HG02943 (cell line): ENCODE measurements at regions not wholly inside any gene's neighbourhood (a gene's known extent, or its start where the extent isn't known, plus 50 kb on each side); places are given as distances from the start of the nearest gene placed in this dataset.
"Not testable (repeated sequence)": the region's sequence is repeated elsewhere in the genome, so short reads cannot be mapped to it uniquely, and the experiment has no call there.

Experiments
- ATAC-seq: cut with Tn5 transposase; IDR thresholded peaks from one replicate; pipeline ENCODE4 v1.9.1; 2021; ENCODE audit warnings: mild to moderate bottlenecking, low read depth, moderate library complexity; ENCODE audit not compliant: unreplicated experiment

GRCh38 chr3:88282528-88283241 is 132.9 kb downstream of the C3orf38 start:
- no peak for ATAC-seq

DNA sequence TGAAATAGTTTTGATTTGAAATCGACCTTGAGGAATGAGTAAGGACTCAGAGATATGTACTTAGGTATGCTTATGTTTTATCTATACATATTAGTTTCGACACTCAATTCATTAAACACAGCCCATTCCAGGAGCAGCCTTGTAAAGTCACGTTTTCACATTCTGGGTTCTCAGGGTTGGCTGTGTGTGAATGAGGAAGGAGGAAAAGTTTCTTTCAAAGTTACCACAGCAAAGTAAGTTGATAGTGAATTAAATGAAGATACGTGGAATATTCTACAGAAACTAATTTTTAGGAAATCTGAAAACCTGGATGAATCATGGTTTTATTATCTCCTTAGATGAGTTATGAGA is 133.5 kb downstream of the C3orf38 start:
- ATAC-seq = no peak

GRCh38 chr3:88291486-88291885 is 141.7 kb downstream of the C3orf38 start:
- no peak for ATAC-seq

DNA sequence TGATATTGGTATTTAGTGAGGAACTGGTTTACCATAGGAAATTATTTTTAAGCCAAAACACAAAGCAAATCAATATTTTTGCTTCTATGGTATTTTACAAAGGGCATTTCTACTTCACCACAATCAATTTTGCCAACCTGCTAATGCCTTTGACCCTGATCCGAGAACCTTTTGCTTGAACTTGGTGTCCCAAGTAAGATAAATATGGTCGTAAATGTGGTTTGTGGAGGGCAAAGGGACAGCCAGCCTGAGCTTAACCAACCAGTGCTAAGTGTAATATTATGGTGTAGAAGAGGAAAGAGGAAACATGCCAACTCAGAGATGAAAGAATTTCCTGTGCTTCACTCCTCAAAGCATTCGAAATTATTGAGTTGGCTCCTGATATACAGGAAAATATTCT is 148.4 kb downstream of the C3orf38 start:
- no peak for ATAC-seq

GRCh38 chr3:88301273-88301995 is 151.7 kb downstream of the C3orf38 start:
- no peak for ATAC-seq

DNA sequence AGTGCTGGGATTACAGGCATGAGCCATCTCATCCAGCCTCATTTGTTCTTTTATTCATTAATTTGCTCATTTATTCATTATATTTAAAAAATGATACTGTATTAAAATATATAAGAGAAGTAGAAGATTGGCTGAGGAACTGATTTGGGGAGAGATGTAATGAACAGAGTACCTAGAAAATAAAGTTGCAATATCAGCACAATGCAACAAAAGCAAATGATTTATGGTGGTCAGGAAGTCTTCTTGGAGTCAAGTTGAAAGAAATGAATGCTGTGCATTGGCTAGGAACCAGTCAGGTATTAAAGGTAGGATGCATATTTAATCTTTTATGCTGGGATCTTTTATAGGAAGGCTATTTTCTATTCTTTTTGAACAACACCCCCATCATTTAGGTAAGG is 152.2 kb downstream of the C3orf38 start:
- ATAC-seq = no peak

DNA sequence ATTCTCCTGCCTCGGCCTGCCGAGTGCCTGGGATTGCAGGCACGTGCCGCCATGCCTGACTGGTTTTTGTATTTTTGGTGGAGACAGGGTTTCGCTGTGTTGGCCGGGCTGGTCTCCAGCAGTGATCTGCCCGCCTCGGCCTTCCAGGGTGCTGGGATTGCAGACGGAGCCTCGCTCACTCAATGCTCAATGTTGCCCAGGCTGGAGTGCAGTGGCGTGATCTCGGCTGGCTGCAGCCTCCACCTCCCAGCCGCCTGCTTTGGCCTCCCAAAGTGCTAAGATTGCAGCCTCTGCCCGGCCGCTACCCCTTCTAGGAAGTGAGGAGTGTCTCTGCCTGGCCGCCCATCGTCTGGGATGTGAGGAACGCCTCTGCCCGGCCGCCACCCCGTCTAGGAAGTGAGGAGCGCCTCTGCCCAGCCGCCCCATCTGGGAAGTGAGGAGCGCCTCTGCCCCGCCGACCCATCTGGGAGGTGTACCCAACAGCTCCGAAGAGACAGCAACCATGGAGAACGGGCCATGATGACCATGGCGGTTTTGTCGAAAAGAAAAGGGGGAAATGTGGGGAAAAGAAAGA is 153.7 kb downstream of the C3orf38 start:
- not testable (repeated sequence) for ATAC-seq

DNA sequence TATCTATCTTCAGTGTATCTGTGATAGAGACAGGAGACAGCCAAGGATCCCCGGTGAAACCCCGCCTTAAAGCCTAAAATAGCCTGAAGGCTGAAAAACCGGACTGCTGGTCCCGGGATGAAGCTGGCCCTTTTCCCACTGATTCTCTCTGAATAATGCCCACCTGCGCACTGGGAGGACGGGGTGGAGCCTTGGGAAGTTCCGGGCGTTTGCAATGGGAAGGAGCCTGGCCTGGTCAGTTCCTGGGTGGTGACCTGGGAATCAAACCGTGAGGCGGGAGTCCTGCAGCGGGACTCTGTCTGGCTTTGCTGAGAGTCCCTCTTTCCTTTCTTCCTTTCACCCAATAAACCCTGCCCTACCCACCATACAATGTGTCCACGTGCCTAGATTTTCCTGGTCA is 157.9 kb downstream of the C3orf38 start:
- ATAC-seq = no peak

DNA sequence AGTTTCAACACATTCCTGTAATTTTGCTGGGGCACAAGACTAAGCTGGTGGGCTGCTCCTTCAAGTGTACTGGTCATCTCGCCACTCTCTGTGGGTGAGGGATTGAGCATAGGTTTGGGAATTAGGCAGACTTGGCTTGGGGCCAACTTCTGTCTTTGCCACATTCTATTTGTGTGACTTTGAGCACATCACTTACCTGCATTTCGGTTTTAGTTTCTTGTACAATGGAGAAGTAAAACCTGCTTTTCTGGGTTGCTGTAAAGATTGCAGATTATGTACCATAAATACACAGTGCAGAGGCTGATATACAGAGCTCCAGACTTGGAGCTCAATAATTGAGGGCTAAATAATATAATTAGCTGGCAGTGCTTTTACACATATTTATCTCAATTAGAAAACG is 162.1 kb downstream of the C3orf38 start:
- ATAC-seq = no peak

DNA sequence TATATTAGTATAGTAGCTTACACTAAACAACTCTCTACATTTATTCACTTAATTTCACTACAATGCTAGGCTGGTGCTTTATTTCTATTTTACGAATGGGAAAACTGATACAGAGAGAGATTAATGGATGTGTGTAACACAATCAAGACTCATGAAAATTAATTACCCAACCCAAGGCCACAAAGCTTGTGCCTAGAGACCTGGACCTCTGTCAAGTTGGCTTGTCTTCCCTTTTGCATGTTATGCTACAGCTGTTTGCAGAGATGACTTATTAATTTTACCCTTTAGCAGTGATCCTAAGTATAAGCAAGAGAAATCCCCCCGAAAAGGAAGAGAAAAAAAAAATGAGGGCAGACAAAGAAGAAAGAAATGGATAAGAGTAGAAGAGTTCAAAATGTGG is 162.5 kb downstream of the C3orf38 start:
- ATAC-seq = no peak

DNA sequence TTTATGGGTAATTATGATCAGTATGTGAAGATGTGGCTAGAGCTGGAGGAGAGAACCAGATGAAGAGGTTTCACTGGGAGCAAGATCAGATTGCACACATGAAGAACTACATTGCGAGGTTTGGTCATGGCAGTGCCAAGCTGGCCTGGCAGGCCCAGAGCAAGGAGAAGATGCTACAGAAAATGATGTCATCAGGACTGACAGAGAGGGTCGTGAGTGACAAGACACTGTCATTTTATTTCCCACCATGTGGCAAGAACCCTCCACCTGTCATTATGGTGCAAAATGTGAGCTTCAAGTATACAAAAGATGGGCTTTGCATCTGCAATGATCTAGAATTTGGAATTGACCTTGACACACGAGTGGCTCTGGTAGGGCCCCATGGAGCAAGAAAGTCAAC is 168.3 kb downstream of the C3orf38 start:
- ATAC-seq = no peak

DNA sequence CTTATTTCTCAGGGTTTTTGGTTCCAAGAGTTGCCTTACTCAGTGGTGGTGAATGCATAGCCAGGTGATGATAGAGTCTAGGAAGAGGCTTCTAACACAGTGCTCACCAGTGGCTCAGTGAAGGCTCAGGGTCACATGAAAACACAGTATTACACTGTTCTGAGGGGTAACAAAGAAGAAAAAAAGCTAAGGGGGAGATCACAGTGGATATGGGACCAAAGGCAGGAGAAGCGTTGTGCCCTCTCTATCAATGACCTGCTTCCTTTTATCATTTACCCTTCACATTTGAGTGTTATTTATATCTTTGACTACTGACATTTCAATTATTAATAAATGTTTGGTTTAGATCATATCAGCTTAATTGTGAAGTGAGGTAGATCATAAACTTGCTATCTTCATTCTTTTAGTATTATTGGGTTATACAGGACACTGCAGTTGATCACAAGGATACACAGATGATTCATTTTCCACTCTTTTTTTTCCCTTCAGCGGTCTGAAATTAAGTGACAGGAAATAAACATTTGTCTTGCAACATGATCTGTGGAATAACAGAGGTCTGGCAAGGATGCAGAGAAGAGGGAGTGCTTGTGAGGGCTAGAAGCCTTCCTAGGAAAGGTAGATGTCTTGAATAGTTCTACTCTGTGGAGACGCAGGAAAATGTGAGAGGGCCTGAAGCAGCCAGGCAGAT is 171.7 kb downstream of the C3orf38 start:
- no peak for ATAC-seq

DNA sequence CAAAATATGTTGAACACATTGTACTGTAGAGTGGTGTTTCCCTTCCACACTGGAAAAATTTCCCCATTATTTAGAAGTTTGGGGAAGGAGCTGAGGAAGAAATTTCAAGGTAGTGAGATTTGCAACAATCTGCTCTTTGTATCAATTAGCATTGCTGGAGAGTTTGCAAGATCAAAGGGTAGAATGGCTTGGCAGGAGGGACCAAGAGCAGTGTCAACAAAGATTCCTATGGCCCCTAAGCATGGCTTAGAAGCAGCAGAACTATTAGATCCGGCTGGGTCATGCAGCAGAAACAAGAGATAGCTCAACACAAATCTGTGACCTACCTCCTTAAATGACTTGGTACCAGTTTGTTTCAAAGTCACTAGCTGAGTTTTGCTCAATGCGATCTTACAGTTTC is 175.0 kb downstream of the C3orf38 start:
- ATAC-seq = no peak

DNA sequence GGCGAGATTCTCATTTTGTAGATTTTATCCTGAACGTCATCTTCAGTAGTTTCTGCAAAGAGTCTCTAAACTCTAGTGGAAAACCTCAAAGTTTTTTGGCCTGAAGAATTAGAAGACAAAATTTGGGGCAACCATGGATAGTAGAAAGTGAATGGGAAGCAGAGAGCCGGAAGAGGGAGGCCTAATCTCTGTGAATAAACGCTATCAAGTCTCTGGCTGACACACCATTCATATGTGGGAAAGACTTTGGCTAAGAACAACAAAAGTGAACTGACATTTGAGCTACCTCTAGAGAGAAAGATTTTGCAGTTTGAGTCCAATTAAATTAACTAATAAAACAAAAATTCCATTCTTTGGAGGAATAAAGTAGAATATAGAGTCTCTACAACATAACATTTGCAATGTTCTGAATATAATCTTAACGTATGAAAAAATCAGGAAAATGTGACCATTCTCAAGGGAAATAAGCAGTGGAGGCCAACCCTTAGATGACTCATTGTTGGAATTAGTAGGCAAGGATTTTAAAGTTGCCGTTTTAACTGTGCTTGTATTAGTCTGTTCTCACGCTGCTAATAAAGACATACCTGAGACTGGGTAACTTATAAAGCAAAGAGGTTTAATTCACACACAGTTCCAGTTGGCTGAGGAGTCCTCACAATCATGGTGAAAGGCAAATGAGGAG is 184.6 kb downstream of the C3orf38 start:
- ATAC-seq = no peak

GRCh38 chr3:88336894-88337293 is 187.1 kb downstream of the C3orf38 start:
- ATAC-seq = no peak

- ATAC-seq = no peak
Measured at GRCh38 chr3:88343264-88343663, 193.5 kb downstream of the C3orf38 start.

GRCh38 chr3:88346643-88347042 is 196.9 kb downstream of the C3orf38 start:
- ATAC-seq = no peak

DNA sequence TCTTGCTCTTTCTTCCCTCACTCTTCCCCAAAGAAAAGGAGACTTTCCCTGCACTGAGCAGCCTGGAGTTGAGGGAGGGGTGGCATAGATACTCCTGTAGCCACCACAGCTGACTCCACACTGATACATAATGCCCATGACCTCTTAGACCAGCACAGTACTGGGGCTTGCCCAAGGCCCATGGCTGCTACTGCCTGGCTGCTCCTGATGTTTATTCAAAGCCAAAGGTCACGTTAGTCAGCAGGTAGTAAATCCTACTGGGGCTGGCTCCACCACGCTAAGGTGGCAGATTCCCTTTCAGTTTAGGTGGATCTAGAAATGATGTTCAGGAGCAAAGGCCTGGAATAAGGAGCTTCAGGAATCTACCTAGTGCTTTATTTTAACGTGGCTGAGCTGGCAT is 212.7 kb downstream of the C3orf38 start:
- no peak for ATAC-seq

- no peak for ATAC-seq
Measured at GRCh38 chr3:88364926-88365325, 215.2 kb downstream of the C3orf38 start.

DNA sequence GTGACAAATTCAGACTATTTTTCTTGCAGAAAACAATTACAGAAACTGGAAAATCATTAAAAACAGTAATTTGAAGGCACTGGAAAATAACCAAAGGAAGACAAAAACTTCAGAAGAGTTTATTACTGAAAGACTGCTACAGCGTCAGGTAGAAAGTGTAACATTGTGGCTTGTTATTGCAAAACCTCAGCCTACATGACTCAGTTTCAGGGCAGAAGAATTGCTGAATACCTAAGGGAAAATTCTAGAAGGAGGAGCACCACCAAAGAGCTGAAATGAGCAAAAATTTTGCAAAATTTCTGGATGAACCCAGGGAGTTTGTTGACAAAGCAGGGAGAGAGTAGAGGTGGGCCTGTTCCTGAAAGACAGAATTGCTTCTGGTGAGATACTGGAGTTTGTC is 219.6 kb downstream of the C3orf38 start:
- no peak for ATAC-seq

GRCh38 chr3:88369767-88370166 is 220.0 kb downstream of the C3orf38 start:
- no peak for ATAC-seq
